MV-4-11 (cell line): ENCODE measurements at regions not wholly inside any gene's neighbourhood (a gene's known extent, or its start where the extent isn't known, plus 50 kb on each side); places are given as distances from the start of the nearest gene placed in this dataset.

Source experiments
- DNase-seq: peaks from one replicate; lab custom pipeline; 2025; lab: John Stamatoyannopoulos, UW

DNA sequence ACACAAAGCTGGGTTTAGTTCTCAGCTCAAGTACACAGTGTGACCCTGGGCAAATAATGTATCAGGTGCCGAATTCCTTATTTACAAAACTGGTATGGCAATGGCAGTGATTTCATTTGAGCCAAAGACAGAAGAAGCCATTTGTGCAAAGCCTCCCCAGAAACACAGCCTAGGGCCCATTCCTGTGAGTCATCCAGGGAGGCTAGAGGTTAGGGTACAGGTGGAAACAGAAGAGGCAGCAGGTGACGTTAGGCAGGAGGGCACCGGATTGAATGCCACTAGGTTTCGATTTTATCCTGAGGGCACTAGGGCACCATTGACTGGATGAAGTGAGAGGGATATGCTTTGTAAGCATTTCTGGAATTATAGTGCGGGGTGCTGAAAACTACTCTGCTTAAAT, 766.9 kb upstream of the NR2F2 start:
- no peak for DNase-seq

DNA sequence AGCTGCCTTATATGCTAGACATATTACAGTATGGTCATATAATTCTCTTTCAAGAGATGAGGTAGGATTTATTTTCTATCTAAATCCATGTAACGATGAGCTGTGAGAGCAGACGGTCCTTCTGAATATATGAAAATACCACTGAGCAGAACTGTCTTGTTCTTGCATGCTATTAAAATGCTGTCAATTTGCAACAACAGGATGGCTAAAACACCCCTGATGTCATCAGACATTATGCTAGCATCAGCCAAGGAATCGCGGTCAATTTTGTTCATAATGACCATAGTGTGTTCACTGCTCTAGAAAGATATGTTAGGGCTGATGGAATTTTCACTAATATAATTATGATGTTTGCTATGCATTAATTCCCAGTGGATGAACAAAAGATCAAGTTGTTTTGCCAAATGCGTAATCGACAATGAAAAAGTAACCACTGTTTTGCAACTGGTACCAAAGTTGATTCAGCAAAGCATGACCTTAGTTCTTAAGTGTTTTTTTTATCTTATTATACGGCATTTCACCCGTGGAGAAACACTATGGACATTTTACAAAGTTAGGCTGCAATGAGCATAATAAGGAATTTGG, 765.4 kb upstream of the NR2F2 start:
- DNase-seq: no peak

DNA sequence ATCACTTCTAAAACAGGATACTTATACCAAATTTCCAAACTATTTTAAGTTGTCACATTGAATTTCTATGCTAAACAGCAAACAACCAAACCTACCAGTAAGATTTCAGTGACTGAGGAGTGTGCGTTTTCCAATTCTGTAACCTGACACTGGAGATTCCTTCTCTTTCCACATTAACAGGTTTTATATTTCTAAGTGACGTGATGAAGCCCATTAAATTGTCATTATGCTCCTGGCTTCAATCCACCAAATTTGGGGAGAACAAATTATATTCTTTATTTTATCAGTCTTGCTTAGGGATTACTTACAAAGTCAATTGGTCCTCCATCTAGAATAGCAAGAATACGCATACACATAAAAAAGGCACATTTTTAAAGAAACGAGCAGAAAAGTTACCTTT, 764.8 kb upstream of the NR2F2 start:
- no peak for DNase-seq

DNA sequence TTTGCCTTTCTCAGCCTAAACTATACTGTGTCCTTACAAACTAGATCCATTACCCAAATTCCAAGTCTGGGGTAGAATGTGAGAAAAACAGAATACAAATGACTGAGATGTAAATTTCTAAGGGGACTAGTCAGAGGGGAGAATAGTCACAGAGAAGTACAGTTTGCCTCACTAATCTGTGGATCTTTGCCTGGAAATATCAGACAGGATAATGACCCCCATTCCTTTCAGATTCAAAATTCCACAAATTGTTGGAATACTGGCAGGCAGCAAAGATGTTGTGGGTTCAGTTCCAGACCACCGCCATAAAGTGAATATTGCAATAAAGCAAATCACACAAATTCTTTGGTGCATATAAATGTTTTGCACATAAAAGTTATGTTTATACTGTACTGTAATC, 762.8 kb upstream of the NR2F2 start:
- no peak for DNase-seq

DNA sequence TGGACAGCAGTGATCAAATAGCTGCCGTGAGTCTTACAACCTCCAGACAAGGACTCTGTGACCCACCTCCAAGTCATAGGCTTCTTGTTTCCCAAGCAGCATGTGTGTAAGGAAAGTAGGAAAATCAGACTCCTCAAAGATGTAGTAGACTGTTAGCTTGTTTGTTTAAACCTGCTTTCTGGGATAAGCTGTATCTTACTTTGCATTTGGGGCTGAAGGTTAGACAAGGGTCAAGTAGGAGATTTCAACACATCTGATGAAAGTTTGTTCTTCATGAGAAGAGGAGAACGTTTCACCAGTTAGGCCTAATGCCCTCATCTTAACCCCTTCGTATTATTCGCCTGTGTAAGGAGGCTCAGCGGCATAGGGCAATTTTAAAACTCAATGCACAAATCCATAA, 756.4 kb upstream of the NR2F2 start:
- DNase-seq: peak; percentile 16

DNA sequence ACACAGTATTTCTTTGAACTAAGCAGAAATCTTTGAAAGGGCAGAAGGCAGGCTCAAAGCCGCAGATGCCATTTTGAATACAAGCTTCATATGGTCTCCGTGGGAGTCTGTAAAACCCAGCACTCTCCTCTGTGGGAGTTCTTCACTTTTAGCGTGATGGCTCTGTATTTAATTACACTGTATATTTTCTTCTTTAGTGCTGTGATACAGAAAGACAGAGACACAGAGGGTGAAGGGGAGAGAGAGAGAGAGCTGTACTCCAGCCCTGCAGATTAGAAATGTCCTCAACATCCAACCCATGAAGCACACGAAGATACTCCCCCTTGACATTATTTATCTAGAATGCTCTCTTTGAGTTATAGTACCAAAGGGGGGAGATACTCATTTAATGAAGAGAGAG, 752.6 kb upstream of the NR2F2 start:
- no peak for DNase-seq

DNA sequence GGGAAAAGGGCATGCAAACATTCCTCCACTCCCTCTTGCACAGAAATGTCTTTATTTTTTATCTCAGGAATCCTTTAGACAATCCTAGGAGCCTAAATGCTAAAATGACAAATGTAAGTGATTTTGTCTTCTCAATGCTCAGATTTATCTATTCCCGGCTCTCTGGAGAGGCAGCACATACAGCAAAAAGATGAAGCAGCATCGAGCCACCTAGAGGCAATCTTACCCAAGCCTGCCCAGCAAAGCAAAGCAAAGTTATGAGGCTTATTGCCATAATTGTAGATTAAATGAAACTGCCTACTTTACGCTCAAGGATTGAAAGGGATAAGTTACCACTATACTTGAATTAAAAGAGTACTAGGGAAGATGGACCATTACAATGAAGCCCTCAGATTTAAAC, 750.4 kb upstream of the NR2F2 start:
- no peak for DNase-seq

DNA sequence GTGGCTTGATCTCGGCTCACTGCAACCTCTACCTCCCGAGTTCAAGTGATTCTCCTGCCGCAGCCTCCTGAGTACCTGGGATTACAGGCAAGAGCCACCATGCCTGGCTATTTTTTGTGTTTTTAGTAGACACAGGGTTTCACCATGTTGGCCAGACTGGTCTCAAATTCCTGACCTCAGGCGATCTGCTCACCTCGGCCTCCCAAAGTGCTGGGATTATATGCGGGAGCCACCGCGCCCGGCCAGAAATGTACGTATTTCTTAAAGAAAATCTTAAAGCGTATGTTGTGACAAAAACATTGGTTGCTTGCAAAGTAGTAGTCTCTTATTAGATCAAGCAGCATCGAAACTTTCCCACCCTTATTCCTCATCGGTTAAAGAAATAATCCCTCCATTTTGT, 748.9 kb upstream of the NR2F2 start:
- DNase-seq: no peak

DNA sequence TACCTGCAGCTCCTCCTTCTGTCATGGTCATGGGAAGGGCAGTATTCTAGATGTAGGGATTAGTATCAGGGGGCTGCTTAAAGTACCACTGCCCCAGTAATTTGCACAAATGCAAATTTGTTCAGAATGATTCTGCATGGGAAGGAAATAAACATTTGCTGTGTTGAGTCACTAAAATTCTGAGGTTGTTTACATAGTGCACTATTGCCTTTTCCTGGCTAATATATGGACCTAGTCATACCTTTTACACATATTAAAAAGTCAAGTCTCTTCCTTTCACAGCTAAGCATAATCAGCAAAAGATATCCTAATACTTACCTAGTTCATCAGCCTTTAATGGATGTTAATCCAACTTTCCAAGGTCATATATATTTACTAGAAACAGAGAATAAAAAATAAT, 746.4 kb upstream of the NR2F2 start:
- no peak for DNase-seq

DNA sequence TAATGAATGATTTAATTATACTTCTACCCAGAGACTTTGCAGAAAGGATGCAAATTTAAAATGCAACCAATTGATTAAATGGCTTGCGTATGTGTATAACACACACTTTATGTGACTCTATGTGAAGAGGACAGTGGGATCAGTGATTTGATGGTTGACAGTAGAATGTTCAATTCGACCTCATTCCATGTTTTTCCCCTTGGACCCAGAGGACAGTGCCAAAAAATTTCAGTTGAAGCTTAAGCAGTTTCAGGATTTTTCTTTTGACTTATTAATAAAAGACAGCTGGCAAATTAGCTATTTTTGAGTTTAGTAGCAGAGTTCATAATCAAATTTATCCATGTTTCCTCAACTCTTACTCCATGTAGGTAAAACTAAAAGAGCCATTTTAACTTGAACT, 742.4 kb upstream of the NR2F2 start:
- DNase-seq: no peak

DNA sequence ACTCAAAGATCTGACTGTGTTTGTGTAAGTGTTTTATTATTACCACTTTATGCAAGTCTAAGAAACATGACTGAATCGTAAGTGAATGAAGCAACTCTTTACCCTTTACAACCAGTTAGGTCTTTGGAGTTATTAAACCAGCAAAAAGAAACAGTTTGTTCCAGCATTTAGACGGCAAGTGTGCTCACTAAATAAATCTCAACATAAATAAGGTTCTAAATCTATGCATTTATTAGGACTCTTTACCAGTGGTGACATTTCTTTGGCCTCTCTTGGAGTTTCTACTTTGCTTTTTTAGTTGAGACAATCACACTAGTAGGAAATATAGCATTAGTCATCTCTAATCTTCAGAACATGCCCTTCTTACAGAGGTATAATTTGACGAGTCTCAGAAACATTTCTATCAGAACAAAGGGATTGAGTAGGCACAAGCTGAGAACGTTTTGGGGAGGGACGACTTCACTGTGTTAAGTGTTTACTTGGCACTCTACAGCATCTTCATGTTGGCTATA, 739.9 kb upstream of the NR2F2 start:
- no peak for DNase-seq

DNA sequence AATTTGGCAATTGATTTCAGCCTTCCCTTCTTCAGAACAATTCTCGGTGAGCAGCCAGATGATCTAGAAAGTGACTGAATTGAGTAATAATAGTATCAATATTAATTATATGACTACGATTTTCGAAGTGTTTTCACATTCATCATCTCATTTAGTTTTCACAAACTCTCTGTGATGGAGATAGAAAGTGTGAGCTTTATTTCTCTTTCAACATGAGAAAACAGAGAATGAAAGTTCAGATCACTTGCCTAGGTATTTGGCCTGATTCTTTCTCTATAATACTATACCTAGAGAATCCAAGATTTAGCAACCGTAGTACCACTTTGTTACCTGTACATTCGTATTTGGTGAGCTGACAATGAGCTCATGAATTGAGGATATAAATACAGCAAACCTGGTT, 739.2 kb upstream of the NR2F2 start:
- no peak for DNase-seq

DNA sequence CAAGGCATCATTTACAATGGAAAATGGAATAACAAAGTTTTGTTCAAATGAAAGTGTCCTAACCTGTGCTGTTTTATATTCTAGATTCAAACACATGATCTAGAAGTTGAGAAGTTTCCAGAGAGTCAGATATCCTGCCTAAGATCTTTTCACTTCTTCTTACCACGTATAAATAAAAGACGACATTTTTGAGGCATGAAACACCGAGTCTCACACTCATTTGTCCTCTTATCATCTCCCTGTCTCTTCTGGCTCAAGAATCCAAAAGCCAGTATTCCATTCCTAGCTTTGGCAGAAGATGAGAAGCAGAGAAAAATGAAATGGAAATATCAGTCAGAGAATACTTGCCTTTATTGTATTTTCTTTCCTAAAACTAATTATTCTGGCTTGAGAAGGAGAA, 738.6 kb upstream of the NR2F2 start:
- no peak for DNase-seq

DNA sequence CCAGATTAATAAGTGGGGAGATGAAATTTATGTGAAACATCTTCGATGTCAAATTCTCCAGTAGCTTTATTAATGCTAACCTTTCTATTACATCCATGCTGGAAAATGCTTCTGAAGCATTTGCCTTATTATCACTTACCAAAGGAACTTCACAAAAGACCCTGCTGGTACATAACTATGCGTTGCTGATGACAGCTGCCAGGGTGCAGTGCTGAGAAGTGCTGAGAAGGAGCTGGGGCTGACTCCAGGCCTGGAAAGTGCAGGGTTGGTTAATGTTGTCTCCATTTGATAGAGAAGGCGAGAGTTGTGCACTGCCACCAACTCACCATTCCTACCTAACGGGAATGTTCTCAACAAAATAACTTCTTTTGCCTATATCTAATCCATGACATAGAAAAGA, 736.0 kb upstream of the NR2F2 start:
- DNase-seq: no peak

DNA sequence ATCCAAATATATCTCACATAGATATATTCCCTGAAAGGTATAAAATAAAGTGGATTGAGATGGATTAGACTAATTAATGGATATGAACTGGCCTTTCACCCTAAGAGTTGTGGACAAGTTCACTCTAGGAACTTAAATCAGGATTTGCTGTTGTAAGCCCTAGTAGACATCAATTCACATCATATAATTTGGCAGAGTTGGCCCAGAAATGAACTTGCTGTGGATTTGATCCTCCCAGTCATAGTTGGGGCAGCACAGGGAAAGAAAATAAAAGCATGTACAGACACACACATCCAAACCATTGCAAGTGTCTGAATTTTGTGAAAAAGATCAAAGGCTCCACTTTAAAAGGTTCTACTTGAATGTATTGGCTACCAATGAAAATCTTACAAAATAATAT, 734.7 kb upstream of the NR2F2 start:
- DNase-seq: no peak

DNA sequence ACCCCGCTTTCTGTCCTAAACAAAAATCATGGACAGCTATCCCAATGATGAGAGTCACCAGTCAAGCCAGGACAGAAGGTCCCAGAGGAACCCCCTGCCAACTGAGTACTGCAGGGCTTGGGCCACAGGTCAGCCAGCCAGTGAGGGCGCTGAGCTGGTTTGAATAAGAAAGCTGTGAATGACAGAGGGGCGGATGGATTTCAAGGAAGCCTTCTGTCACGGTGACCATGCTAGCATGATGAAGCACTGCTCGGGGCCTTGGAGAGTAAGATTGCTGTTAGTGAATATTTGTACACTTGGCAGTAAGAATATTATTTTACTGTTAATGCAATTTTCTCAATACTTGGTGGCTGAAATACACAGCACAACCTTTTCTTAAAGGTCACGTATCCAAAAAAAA, 734.0 kb upstream of the NR2F2 start:
- no peak for DNase-seq

DNA sequence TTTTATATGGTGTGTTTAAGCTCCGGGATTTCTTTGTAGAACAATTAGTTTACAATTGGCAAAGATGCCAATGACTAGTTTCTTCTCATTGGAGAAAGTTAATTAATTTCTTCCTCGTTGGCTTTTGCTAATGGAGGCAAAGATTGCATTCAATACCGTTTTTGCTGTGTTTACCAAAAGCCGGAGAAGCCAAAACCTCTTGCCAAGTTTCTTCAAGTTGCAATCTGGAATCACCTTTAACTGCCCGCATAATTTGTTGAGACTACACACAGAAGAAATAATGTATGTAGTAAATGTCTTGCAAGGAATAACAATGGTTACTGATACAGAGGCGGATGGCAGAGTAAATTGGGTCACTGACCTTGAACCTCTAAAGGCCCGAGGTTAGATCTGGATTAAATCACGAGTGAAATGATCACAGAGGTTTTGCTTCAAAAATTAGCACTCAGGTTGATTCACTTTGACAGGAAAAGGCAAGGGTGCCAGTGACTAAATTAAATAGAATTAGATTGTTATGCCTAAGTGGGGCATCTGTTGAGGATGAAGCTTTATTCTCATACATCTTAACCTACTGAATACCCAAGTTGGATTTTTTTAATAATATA, 732.1 kb upstream of the NR2F2 start:
- DNase-seq: no peak

DNA sequence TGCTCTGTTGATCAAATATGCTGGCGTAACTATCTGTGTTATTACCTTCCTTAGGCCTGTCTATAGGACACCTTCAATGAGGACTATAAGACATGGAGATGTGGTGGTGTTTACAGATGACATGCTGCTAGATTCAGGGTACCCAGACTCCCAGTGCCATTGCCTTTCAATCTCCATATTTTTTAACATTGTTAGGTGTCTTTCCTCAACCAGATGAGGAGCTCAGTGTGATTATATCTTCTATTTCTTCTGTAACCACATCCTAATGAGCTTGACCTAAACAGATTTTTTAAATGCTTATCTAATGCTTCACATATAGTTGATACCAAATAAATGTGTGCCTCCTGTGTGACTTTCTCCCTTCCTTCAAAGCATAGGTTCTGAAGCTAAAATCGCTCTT, 730.1 kb upstream of the NR2F2 start:
- DNase-seq: no peak

DNA sequence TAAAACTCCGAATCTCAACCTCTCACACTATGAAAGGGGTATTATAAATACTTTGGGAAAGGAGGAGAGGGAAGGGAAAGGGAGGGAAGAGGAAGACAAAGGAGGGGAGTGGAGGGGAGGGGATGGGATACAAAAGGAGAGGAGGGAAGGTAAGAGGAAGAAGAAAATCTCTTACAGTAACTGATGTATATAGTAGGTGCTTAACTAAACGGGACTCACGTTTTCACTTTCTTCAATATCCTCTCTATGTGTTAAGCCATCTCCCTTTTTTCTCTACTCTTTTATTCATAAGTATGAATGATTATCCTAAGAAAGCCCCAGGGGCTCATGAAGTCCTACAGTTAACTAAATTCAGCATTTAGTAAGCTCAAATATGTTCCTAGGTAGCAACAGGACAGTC, 729.6 kb upstream of the NR2F2 start:
- no peak for DNase-seq

DNA sequence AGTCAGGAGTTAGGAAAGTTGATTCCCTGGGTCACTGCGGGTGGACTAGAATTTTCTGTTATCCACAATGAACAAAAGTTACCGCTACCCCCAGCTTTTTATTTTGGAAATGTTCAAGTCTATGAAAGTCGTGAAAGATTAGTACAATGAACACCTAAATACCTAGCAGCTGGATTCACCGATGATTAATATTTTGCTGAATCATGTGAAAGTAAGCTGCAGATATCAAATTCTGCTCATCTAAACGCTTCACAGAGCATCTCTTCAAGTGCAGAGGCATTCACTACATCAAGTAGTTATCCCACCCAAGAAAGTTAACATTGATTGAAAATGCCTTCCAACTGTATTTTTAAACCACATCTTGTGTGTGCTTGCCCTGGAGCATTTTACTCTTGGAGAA, 729.0 kb upstream of the NR2F2 start:
- DNase-seq: no peak

DNA sequence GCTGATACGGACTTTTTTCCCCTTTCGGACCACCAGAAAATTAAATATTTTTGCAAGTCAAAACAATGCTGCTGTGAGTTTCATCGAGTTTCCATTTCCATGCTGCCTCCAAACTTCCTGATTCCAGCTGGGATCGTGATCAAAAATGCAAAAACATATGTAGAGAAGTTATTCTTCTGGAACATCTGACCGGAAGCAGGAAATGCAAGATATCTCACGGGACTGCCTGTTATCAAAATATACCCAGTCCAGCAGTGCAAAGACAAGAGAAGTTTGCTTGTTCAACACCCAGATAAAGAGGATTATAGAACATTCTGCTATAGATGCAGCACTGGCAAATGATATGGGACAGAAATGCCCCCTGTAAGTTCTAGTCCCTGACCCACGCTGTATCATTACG, 726.7 kb upstream of the NR2F2 start:
- DNase-seq: no peak

DNA sequence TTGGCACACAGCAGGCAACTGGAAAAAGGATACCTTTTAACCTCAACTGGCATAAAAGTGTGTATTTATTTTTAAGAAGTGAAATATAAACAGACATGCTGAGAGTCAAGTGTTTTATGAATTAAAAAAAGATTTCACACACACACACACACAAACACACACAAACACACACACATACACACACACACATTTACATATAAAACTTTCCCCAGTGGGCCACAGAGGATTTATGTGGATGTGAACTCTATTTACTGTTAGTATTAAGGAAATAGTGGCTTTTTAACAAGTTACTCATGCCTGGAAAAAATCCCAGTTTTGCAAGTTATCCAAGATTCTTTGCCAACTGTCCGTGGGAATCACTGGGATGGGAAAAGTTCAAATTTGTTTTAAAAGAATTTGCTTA, 725.9 kb upstream of the NR2F2 start:
- DNase-seq: no peak

DNA sequence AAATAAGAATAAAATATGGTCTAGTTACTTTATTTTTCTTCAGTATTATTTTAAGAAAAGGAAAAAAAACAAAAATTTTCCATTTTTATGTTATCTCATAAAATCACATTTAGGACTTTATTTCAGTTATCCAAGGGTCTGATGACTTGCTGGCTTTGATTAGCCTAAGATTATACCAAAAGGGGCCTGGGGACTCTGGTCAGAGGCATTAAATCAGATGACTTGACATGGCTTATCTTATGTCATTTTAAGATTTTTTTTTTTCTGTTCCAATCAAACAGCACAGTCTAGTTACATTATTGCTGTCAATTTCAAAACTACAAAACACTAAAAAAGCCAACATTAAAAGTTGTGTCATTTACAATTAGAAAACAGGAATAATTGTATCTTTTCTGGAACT, 725.4 kb upstream of the NR2F2 start:
- DNase-seq: no peak

DNA sequence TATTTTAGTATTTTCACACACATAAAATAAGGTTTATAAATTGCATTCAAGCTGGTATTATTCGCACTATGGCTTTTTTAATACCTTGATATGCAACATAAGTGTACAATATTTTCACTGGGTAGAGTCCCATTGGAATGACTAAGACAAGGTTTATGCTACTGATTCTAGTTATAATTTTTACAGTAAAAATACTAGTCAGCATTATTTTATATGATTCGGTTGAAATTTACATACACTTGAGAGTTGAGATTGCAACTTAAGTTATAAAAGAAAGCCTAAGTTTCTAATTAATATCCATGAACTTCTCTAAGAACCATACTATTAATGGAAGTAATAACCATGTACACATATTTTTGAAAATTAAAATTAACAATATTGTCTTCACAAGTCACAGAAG, 723.9 kb upstream of the NR2F2 start:
- no peak for DNase-seq
